Type B pancreatic cell (in vitro differentiated cells): ENCODE measurements at regions not wholly inside any gene's neighbourhood (a gene's known extent, or its start where the extent isn't known, plus 50 kb on each side); places are given as distances from the start of the nearest gene placed in this dataset.

ENCODE experiments used
- DNase-seq: peaks from one replicate; pipeline ENCODE4 v3.0.0; 2021; ENCODE audit warnings: mixed read lengths; ENCODE audit not compliant: unreplicated experiment; ENCODE audit errors: extremely low spot score
- H3K27ac Mint-ChIP-seq: 2 replicates; pipeline ENCODE4 v1.8.0; 2021; ENCODE audit warnings: mild to moderate bottlenecking, mixed read lengths
- H3K27me3 Mint-ChIP-seq: 2 replicates; pipeline ENCODE4 v1.8.0; 2021; ENCODE audit warnings: mixed read lengths
- H3K36me3 Mint-ChIP-seq: 2 replicates; pipeline ENCODE4 v1.8.0; 2021; ENCODE audit warnings: mixed read lengths
- H3K4me1 Mint-ChIP-seq: one replicate; pipeline ENCODE4 v1.8.0; 2021; ENCODE audit warnings: mixed read lengths; ENCODE audit not compliant: unreplicated experiment
- H3K4me3 Mint-ChIP-seq: 2 replicates; pipeline ENCODE4 v1.8.0; 2021; ENCODE audit warnings: mild to moderate bottlenecking, mixed read lengths
- H3K9me3 Mint-ChIP-seq: 2 replicates; pipeline ENCODE4 v1.8.0; 2021; ENCODE audit warnings: mixed read lengths
- TF ChIP-seq, protein P1 (sequence below): fragments of 200-600 bp; sonication (generic); conservative IDR thresholded peaks from 2 replicates; pipeline ENCODE4 v1.5.0; 2021; ENCODE audit warnings: antibody characterized with exemption, mild to moderate bottlenecking

DNA sequence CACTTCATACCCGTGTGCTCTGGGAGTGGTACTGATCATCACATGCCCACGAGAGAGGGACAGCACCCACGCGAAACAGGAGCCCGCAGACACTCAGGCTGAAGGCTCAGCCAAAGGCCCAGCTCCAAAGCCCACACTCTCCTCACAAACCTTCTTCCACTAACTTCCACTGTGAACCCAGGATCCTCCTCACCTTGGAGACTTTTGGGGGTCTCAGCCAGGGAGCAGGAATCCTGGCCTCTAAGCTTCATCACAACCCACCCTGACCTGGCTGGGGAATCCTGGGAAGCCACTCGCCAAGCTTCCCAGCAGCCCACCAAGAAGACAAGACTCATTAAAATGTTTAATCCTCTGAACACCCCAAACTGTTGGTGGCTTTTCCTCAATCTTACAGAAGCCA, 421.2 kb downstream of the OCA2 start:
- DNase-seq, result no peak
- Mint-ChIP-seq H3K36me3 (no peaks in the 10 kb centered on the region), H3K27ac (no peak overlapping the region), H3K4me3 (no peak overlapping the region), H3K4me1 (peaks cover 26% of the 10 kb centered on the region), H3K9me3 (no peaks in the 10 kb centered on the region), H3K27me3 (peaks cover 38% of the 10 kb centered on the region)
- TF ChIP-seq, protein P1, sequence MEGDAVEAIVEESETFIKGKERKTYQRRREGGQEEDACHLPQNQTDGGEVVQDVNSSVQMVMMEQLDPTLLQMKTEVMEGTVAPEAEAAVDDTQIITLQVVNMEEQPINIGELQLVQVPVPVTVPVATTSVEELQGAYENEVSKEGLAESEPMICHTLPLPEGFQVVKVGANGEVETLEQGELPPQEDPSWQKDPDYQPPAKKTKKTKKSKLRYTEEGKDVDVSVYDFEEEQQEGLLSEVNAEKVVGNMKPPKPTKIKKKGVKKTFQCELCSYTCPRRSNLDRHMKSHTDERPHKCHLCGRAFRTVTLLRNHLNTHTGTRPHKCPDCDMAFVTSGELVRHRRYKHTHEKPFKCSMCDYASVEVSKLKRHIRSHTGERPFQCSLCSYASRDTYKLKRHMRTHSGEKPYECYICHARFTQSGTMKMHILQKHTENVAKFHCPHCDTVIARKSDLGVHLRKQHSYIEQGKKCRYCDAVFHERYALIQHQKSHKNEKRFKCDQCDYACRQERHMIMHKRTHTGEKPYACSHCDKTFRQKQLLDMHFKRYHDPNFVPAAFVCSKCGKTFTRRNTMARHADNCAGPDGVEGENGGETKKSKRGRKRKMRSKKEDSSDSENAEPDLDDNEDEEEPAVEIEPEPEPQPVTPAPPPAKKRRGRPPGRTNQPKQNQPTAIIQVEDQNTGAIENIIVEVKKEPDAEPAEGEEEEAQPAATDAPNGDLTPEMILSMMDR, result no peak

DNA sequence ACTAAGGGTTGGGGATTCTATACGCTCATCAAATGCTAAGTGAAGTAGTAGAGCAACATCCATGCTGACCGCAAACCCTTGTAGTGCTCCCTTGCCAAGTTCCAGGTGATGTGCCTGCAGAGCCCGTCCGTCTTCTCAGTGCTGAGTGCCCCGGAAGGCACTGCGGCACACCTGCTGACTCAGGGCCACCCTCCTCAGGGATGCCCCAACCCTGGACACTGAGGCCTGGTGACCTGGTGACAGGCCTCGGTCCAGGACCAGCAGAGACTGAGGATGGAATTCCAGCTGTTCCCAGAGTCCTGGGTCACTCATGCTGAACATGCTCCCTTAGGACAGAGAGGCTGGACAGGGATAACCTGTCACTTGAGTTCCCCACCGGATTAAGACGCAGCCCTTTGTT, 422.5 kb downstream of the OCA2 start:
- H3K36me3 Mint-ChIP-seq, result no peaks in the 10 kb centered on the region
- no peaks in the 10 kb centered on the region for H3K9me3 Mint-ChIP-seq
- no peak for DNase-seq
- no peak overlapping the region for H3K4me3 Mint-ChIP-seq
- H3K4me1 Mint-ChIP-seq, result peaks cover 38% of the 10 kb centered on the region
- TF ChIP-seq, protein P1, result no peak
- peaks cover 33% of the 10 kb centered on the region for H3K27me3 Mint-ChIP-seq
- no peak overlapping the region for H3K27ac Mint-ChIP-seq

DNA sequence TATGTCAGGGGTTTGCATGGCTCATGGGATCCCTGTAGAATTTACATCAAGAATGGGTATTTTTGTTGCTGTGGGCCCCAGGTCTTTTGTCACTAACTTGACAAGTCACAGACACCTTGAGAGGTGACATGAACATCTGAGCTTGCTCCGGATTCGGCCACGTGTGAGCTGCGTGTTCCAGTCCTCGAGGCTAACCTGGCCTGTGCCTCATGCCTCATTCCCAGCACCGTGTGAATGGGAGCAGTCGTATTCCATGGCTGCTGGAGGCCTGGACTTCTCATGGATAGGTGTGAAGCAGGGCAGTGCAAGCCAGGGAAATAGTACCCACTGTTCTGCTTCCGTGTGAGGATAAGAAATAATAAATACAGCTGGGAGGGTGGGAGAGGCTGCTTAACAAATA, 423.5 kb downstream of the OCA2 start:
- DNase-seq, result no peak
- Mint-ChIP-seq H3K27me3 (peaks cover 30% of the 10 kb centered on the region), H3K4me3 (no peak overlapping the region), H3K4me1 (peaks cover 46% of the 10 kb centered on the region), H3K36me3 (no peaks in the 10 kb centered on the region), H3K9me3 (no peaks in the 10 kb centered on the region), H3K27ac (no peak overlapping the region)
- TF ChIP-seq, protein P1, result no peak

DNA sequence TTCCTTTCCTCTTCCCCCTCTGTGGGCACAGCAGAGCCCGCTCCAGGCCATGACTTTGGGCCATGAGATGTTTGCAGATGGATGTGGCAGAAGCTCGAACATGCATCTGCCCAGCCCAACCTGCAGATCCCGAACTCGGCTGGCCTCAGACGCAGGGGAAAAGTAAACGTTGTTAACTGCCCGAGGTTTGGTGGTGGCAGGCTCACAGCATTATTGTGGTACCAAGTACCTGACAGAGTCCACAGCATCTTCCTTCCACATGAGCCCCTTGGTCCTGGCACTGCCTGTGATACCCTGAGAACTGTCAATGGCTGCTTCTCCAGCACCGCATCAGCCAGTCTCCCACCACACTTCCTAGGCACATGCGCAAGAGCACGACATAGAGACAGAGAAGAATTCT, 424.3 kb downstream of the OCA2 start:
- Mint-ChIP-seq H3K27me3 (peaks cover 26% of the 10 kb centered on the region), H3K27ac (no peak overlapping the region), H3K4me3 (no peak overlapping the region), H3K36me3 (no peaks in the 10 kb centered on the region), H3K9me3 (no peaks in the 10 kb centered on the region), H3K4me1 (peaks cover 48% of the 10 kb centered on the region)
- DNase-seq, result no peak
- TF ChIP-seq, protein P1, result no peak

DNA sequence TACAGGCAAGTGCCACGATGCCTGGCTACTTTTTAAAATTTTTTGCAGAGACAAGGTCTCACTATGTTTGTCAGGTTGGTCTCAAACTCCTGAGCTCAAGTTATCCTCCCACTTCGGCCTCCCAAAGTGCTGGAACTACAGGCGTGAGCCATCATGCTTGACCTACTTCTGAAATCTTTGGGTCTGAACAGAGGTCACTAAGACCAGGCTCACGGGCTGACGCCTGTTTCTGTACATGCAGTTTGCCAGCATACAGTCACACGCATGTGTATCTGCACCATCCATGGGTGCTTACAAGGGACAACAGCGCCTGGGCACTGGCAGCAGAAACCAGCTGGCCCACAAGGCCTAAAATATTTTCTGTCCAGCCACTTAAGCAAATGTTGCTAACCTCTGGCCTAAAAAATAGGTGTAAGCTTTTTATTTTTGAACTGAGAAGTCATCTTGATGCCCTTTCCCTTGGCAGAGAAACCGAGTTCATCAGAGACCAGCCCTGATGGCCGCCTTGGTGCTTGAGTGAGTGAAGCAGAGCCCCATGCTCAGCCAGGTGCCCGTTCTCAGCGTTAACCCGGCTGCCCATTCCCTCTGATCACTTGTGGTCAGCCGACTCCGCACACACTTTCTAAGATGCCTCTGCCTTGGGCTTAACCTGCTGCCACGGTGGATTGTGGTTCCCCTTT, 425.2 kb downstream of the OCA2 start:
- Mint-ChIP-seq H3K27ac (no peak overlapping the region), H3K4me1 (peaks cover 40% of the 10 kb centered on the region), H3K36me3 (no peaks in the 10 kb centered on the region), H3K9me3 (no peaks in the 10 kb centered on the region), H3K27me3 (peaks cover 20% of the 10 kb centered on the region), H3K4me3 (no peak overlapping the region)
- DNase-seq, result no peak
- TF ChIP-seq, protein P1, result no peak
